ENCODE measurements at regions not wholly inside any gene's neighbourhood (a gene's known extent, or its start where the extent isn't known, plus 50 kb on each side); places are given as distances from the start of the nearest gene placed in this dataset.
A peak's percentile ranks its signal among the peaks of the same experiment; 100 is the strongest.
"Not testable (repeated sequence)": the region's sequence is repeated elsewhere in the genome, so short reads cannot be mapped to it uniquely, and the experiment has no call there.

DNA sequence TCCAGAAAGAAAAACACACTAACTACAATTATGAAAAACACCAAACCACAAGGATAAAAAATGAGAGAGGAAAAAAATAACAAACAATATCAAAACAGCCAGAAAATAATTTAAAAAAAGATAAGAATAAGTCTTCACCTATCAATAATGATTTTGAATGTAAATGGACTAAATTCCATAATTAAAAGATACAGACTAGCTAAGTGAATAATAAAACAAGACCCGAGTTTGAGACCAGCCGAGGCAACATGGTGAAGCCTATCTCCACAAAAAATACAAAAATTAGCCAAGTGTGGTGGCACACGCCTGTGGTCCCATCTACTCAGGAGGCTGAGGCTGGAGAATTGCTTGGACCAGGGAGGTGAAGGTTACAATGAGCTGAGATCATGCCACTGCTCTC is 131.1 kb downstream of the MTERF1 start:
- DNase-seq (ENCODE audit: low read depth in 4 of 4, low spot score in 2 of 4): no peak

DNA sequence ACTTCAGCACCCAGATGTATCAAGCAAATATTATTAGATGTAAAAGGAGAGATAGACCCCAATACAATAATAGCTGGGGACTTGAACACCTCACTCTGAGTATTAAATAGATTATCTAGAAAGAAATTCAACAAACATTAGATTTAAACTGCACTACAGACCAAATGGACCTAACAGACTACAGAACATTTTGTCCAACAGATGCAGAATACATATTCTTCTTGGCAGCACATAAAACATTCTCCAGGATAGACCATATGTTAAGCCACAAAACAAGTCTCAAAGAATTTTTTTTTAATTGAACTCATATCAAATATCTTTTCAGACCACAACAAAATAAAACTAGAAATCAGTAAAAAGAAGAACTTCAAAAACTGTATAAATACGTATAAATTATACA is 130.4 kb downstream of the MTERF1 start:
- DNase-seq (ENCODE audit: low read depth in 4 of 4, low spot score in 2 of 4): no peak

DNA sequence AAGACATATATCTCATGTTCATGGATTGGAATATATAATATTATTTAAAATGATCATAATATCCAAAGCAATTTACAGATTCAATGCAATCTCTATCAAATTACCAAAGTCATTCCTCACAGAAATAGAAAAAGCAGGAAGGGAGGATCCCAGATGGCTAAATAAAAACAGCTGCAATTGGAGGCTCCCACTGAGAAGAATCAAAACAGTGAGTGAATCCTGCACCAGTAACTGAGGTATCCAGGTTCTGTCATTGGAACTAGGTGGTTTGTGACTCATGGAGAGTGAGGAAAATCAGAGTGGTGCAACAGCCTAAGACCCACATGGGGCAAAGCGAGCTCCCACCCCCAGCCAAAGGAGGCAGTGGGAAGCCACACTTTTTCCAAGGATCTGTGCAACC is 128.4 kb downstream of the MTERF1 start:
- DNase-seq (ENCODE audit: low read depth in 4 of 4, low spot score in 2 of 4): no peak

DNA sequence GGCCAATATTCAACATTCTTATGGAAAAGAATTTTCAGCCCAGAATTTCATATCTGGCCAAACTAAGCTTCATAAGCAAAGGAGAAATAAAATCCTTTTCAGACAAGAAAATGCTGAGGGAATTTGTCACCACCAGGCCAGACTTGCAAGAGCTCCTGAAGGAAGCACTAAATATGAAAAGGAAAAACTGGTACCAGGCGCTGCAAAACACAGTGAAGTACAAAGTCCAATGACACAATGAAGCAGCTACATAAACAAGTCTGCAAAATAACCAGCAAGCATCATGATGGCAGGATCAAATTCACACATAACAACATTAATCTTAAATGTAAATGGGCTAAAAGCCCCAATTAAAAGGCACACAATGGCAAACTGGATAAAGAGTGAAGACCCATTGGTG is 126.2 kb downstream of the MTERF1 start:
- not testable (repeated sequence) for DNase-seq (ENCODE audit: low read depth in 4 of 4, low spot score in 2 of 4)

DNA sequence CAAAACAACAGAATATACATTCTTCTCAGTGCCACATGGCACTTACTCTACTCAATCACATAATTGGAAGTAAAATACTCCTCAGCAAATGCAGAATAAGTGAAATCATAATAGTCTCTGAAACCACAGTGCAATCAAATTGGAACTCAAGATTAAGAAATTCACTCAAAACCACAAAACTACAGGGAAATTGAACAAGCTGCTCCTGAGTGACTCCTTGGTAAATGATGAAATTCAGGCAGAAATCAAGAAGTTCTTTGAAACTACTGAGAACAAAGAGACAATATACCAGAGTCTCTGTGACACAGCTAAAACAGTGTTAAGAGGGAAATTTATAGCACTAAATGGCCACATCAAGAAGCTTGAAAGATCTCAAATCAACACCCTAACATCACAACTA is 125.4 kb downstream of the MTERF1 start:
- not testable (repeated sequence) for DNase-seq (ENCODE audit: low read depth in 4 of 4, low spot score in 2 of 4)

DNA sequence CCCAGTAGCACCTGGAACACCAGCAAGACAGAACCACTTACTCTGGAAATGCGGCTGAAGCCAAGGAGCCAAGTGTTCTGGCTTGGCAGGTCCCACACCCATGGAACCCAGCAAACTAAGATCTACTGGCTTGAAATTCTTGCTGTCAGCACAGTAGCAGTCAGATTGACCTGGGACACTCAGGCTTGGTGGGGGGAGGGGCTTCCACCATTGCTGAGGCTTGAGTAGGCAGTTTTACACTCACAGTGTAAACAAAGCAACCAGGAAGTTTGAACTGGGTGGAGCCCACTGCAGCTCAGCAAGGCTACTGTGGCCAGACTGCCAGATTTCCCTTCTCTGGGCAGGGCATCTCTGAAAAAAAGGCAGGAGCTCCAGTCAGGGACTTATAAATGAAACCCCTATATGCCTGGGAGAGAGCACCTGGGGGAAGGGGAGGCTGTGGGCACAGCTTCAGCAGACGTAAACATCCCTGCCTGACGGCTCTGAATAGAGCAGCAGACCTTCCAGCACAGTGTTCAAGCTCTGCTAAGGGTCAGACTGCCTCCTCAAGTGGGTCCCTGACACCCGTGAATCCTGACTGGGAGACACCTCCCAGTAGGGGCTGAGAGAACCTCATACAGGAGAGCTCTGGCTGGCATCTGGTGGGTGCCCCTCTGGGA is 121.2 kb downstream of the MTERF1 start:
- no peak for DNase-seq (ENCODE audit: low read depth in 4 of 4, low spot score in 2 of 4)

DNA sequence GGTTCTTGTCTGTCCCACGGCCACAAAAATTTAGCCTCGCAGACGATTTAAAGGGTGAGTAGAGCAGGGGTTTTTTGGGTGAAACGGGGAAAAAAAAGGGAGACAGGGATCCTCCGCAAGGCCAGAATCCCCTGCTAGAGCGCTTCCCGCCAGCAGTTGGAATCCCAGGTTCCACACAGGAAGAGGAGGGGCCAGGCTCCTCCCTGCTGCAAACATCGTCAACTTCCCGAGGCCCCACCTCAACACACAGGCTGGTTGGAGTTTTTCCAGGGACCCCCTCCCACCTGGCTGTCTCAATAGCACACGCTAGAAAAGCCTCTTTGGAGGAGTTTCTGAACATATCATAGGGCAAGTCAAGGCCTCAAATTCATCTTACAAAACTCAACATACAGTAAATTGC is 112.7 kb downstream of the MTERF1 start:
- DNase-seq (ENCODE audit: low read depth in 4 of 4, low spot score in 2 of 4): no peak

DNA sequence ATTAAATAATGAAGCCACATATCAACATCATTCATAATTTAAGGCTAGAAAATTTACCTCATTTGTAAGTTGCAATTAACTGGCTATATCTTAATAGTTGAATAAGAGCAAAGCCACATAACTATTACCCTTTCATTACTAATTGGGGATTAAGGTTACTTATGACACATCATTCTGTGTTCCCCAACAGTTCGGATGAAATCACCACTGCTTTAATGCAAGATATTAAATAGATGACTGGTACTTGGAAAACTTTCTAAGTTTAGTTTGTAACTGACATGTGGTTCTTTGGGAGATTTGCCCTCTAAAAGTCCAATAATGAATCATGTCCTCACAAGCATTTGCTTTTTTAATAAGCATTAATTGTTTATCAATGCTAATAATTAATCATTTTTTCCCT is 109.1 kb downstream of the MTERF1 start:
- DNase-seq (ENCODE audit: low read depth in 4 of 4, low spot score in 2 of 4): no peak

DNA sequence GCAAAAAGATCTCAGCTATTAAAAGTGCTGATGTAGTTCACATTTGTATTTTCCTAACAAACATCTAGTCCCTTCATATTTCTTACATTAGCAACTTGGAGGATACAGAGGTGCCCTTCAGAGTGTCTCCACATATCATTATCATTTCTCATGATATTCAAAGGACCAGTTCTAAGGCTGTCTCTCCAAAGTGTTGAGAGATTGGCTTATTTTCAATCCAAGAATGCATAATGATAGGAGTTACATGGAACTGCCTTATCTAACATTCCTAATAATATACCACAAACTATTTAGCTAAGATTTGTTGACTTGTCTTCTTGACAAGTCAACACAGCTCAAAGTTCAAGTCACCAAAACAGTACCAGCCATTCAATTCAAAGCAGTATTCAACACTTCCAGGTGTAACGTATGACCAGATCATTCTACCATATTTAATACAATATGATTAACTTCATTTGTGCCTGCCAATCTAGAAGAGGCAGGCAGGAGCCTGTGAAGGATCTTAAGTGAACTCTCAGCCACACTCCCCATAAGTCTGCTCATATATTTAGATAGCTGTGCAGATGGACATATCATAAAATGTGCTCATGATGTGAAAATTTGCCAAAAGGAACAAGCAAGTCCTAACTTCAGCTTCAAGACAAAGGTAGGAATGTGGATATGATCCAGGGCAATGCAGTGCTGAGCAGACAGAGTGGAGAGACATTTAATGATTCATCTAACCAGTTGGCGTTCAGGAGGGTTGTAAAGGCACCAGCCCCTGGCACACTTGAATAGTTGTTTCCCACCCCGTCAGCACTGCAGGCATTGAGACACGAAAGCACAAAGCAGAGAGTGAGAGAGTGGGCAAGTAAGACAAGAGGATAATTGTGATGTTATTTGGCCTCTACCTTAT is 108.3 kb downstream of the MTERF1 start:
- DNase-seq (ENCODE audit: low read depth in 4 of 4, low spot score in 2 of 4): no peak

DNA sequence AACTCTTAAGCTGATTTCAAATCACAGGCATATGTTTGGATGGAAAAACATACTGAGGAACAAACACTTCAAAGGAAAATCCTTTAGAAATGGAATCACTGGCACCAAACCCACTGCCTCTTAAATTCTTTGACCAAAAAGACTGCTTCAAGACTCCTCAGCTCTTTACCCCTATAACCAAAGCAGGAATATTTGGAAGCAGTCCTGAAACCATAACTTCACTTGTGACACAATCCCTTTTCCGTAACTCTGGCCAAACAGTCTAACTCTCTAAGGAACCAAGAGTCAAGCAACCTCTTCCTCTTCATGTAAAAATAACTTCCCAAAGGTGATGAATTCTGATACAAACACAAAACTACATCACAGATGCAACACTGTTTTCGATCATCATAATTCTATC is 104.3 kb downstream of the MTERF1 start:
- DNase-seq (ENCODE audit: low read depth in 4 of 4, low spot score in 2 of 4): no peak

DNA sequence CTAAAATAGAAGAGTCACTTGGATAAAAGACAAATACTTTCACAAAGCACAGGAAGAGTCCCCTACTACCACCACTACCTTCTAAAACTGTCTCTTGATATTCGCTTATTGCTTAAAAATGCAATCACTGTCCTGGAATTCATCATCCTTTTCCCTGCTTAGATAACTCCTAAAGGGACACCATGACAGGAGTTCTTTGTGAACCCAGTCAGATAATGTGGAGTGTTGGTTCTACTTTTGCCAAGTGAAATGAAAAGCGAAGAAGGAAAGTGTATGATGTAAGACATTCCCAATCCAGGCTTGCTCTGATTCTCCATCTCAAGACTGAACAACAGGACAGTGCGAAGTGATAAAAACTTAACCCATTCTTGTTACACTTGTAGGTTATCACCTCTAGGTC is 103.0 kb downstream of the MTERF1 start:
- no peak for DNase-seq (ENCODE audit: low read depth in 4 of 4, low spot score in 2 of 4)

DNA sequence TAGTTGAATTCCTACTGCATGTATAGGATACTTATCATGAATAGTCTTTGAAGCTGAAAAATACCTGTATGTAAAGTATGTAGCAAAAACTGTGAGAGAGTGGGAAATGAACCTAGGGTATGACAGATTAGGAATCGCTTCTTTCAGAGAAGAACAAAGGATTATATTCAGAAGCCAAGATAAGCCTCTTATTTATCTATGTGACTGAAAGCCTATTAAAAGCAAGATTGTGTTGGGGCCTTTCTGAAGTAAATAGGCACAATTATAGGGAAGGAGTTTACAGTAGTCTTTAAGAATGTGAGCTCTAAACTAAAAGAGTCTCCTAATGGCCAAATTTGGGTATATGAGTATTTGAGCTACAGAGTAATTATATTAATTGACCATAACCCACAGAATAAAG is 102.1 kb downstream of the MTERF1 start:
- no peak for DNase-seq (ENCODE audit: low read depth in 4 of 4, low spot score in 2 of 4)

DNA sequence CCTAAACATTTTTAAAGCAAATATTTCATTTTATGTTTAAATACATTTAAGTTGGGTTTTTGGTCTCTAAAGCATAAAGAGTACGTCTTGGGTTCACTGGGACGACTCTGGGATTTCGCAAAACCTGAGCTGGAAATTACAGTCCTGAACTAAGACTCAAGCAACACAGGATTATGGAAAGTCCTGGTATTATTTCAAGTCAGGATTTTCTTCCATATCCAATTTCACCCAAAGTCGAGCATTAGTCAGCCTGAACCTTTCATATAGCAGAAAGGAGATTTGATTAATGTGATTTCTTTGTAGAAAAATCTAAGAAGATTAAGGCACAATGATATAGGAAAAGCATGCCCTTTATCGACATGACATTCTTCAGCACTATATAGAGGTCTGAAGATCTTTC is 100.0 kb downstream of the MTERF1 start:
- no peak for DNase-seq (ENCODE audit: low read depth in 4 of 4, low spot score in 2 of 4)

DNA sequence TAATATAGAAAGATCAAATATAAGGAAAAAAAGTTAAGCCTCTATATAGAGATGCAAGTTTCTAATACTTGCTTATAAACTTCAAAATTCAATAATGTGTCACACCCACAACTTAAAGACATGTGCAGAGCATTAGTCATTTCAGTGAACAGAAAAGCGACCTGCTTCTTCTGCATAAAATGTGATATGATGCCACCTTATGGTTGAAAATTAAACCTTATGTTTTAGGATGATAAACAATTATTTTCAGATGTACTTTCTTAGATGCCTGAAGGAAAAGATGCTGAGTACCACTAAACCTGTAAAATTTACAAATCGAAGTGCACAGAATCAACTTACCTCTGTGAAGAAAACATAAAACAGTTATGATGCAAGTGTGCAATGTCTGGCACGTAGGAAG is 96.0 kb downstream of the MTERF1 start:
- peak in 1 of 4 donors; percentile 9 for DNase-seq (ENCODE audit: low read depth in 4 of 4, low spot score in 2 of 4)

DNA sequence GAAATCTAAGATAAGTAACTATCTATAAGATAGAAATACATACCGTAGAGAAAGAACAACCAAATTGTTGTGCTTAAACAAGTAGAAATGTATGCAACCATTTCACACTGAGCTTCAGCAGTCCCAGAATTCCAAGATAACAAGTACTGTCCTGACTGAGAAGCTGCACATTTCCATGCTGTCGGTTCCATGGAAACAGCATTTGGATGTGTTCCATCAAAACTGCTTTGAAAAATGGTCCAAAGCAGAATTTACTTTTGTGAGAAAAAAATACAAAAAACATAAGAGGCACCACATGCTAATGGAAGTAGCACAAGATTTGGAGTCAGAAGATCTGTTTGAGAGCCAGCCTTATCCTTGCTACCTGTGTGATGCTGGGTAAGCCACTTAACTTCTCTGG is 92.6 kb downstream of the MTERF1 start:
- DNase-seq (ENCODE audit: low read depth in 4 of 4, low spot score in 2 of 4): peak in 2 of 4 donors; percentile 11 to 34

DNA sequence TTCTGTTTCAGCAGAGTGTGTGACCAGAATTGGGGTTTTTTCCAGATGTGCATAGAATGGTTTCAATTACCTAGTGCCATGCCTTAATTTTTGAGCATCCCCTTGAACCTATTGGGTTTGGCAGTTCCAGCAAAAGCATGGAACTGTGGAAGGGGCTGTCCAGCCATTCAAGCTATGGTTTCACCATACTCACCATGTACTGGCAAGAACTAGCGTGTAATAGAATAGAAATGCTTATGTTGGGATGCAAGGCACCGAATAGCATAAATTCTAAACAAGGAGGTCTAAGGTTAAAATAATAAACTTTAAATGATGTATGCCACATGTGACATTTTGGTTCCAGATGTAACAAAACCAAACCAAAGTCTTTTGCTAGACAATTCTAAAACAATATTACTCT is 91.4 kb downstream of the MTERF1 start:
- DNase-seq (ENCODE audit: low read depth in 4 of 4, low spot score in 2 of 4): no peak

DNA sequence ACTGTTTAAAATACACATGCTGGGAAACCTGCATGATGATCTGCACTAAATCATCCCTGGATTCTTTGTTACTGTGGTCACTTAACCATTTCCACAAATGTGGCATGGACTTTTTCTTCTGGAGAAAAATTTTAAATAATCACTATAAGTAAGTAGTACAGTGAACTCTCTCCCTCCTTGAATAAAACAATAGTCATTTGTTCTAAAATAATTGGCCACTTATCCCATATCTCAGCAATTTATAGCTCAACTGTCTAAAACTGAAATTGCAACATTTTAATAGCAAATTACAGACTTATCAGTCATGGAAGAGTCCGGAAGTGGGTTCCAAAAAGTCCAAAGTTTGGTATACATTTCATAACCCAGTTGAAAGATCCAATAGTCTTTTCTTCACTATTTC is 90.9 kb downstream of the MTERF1 start:
- no peak for DNase-seq (ENCODE audit: low read depth in 4 of 4, low spot score in 2 of 4)

DNA sequence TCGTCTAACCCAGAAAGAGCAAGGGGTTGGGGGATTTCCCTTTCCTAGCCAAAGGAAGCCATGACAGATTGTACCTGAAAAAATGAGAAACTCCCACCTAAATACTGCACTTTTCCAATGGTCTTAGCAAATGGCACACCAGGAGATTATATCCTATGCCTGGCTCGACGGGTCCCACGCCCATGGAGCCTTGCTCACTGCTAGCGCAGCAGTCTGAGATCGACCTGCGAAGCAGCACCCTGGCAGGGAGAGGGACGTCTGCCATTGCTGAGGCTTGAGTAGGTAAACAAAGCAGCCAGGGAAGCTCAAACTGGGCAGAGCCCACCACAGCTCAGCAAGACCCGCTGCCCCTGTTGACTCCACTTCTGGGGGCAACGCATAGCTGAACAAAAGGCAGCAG is 89.9 kb downstream of the MTERF1 start:
- DNase-seq (ENCODE audit: low read depth in 4 of 4, low spot score in 2 of 4): not testable (repeated sequence)

DNA sequence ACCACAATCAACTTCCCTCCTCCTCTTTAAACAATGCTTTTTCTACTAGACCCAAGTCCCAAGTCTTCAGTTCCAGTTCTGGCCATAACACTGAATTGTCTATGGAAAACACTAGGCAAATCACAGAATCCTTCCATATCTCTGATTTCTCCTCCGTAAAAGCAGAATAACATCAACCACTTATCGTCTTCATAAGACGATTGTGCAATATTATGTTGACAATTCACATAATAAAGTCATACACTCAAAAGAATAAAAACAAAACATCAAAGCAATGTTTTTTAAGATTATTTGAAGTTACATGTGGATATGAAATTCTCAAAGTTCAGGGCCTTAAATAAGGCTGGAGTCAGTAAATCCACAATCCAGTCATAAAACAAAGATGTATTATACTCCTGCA is 84.4 kb downstream of the MTERF1 start:
- no peak for DNase-seq (ENCODE audit: low read depth in 4 of 4, low spot score in 2 of 4)

DNA sequence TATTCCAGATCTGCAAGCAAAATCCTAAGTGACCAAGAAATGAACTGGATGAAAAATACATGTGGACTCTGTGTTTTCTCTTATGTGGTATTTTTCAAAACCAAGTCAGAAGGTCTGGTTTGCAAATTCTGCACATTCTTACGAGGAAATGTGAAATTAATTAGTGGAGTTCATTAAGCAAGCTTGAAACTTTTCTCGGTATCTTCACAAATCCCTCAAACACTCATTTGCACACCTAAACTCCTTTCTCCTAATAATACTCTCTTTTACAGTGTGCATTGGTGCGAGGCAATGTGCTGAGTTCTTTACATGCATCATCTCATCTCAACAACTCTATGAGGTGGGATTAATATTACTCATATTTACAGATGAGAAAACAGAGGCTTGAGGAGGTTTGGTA is 82.1 kb downstream of the MTERF1 start:
- no peak for DNase-seq (ENCODE audit: low read depth in 4 of 4, low spot score in 2 of 4)

DNA sequence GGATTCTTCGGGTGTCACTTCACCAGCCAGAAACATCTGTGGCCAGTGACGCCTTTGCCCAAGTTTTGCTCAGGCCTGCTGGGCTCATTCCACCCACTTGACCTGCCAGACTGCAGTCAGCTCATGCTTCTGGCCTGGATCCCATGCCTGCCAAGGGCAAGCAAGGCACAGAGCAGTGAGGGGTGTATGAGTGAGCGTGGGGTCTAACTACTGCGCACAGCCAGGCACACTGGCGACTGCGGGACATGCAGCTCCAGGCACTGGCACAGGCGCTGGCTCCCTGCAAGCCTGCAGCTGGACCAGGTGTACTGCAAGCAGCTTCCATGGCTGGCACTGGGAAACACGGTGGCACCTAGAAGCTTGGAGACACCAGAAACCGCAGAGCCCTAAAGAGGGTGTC is 80.1 kb downstream of the MTERF1 start:
- no peak for DNase-seq (ENCODE audit: low read depth in 4 of 4, low spot score in 2 of 4)

DNA sequence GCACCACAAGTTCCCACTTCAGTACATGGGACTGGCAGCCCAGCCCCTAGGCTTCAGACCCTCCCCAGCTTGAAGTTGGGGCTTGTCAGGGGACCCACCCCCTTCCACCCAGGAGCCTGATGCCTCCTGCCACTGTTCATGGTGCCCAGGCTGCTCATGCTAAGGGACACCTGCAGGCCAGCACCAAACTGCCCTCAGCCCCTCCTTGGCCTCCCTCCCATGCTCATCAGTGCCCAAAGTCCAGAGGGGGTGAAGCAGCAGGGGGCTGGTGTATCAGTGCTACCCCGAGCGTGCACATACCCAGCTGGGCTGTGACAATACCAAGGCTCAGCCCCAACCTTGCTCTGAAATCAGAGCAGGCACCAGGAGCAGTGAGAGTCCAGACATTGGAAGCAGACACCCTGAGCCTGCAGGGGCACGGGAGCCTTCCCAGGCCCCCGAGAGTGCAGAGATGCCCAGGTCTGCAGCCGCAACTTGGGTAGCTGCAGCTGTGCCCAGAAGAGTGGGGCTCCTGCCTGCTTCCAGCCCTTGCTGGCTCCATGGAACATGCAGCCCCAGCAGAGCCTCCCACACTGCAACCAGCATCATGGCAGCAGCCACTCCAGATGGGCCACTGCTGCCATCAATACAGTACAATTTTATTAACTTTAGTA is 79.0 kb downstream of the MTERF1 start:
- no peak for DNase-seq (ENCODE audit: low read depth in 4 of 4, low spot score in 2 of 4)
